ENCODE measurements at regions not wholly inside any gene's neighbourhood (a gene's known extent, or its start where the extent isn't known, plus 50 kb on each side); places are given as distances from the start of the nearest gene placed in this dataset.

DNA sequence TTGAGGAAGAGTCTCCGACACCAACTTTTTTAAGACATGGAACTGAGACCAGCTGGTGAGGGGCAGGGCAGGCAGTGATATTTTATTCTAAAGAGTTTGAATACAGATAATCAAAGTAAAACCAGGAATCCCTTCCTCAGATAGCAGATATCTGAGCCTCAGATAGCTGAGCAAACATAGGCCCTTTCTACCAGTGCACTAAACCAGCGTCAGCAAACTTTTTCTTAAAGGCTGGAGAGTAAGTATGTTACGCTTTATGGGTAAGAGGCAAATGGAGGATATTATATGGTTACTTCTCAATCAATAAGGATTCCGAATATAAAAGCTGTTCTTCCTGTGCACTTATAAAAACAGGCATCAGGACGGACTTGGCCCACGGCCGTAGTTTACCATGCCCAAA lies 73.9 kb downstream of the WNT5A start:
- DNase-seq (ENCODE audit: low spot score) = no peak

DNA sequence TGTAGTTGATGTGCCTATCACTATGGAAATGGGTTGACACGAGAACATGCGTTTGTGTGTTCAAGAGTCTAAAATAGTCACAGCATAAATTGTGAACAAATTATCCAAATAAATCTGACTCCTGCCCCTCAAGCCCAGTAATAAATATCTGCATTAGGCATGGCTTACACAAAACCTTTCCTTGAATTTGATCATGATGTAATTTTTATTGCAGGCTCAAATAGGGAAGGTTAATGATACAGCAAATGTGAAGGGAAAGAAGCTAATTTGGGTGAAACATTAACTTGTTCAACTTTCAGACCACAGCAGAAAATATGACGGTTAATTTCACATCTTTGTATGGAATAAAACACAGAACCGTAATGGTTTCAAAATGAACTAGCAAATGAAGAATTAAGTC lies 74.6 kb downstream of the WNT5A start:
- DNase-seq (ENCODE audit: low spot score) = no peak

DNA sequence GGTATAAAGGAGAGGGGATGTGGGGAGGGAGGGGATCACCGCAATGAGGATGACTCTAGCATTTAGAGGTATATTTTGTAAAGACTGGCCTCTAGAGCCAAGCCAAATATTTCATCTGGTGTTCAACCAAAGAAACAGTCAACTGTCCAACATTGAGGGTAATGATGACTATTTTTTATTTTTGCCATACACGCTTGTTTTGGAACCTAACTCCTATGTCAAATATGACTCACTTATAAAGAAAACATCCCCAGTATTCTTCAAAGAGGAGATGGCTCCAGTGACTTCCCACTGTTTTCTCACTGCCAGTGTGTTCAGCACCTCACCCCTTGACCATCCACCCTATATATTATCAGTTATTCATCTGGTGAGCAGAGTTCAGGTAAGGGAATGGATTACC lies 77.3 kb downstream of the WNT5A start:
- no peak for DNase-seq (ENCODE audit: low spot score)

DNA sequence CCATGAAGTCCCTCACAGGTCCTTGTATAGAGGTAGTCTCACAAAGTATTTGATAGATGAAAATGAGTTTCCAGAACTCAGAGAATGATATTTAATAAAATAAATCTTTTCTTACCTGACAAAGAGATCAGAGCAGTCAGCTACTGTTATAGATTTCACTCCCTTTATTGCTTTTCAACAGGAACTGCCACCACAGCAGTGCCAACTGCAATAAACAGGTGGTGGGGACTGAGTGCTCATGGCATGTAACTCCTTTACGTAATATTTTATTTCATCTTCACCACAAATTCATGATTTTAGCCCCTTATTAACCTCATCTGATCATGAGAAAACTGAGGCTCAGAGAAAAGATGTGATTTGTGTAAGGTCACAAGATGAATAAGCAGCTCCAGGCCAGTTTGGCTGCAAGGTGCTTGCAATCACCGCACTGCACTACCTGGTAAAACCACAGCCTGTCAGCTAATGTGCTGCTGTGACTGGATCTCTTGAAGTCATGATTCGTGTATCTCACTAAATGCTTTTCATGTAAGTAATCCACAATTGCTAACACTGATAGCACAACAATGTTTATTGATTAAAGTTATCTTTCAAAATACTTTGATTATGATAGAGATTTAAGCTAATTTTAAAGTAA lies 78.8 kb downstream of the WNT5A start:
- DNase-seq (ENCODE audit: low spot score) = no peak

DNA sequence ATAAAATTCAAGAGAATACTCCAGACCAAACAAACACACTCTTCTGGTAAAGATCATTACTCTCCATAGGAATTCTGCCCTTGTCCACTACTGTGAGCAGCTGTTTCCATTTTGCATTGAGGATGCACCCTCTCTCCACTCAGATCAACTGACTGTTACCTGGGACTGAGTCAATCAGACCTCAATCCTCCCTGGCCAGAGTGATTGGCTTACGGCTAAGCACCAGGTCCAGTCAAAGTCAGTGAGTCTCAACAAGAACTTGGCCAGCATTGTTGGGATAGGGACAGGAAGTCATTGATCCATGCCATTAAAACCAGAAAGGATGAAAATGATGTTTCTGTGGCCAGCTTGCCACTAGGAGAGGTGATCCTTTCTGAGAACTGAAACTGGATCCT lies 79.7 kb downstream of the WNT5A start:
- DNase-seq (ENCODE audit: low spot score) = no peak

DNA sequence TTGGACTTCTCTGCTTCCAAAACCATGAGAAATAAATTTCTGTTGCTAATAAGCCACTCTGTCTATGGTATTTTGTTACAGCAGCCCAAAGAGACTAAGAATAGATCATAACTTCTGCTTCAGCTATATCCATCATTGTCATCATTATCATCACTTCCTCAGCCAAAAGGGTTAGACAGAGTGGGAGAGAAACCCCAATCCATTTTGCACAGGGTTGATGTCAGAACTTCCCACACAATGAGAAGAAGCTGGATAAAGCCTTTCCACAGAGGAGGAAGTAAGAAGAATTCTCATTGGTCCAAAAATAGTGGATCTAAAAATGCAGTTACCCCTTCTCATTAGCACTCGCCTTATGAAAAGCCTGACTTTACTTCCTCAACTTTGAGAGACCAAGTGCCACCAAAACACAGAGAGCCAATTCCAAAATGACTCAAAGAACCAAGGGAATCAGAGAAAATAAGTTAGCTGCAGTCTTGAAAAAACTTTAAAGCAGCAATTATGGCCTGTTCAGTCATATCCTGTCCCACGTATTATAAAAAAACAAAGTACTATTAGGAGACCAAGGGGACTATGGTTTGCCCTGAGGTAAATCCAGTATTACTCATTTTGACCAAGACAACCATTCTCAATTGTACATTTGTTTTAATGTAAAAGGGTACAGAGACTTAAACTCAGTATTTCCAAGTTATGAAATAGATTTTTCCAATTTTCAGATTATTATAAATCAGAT lies 80.2 kb downstream of the WNT5A start:
- DNase-seq (ENCODE audit: low spot score) = no peak

DNA sequence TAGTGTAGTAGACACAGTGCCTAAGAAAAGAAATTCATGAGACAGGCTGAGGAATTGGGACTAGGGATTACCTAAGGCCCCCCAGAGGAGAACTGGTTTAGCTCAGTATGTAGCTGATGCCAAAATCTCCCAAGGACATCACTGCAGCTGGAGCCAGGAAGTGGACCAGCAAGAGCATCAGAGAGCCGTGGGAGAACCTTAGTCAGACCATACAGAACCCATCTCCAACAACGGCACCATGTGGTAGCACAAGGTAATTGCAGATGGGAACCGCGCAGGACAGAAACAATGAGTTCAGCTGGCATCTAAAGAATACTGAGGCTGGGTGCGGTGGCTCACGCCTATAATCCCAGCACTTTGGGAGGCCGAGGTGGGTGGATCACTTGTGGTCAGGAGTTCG lies 81.7 kb downstream of the WNT5A start:
- no peak for DNase-seq (ENCODE audit: low spot score)

DNA sequence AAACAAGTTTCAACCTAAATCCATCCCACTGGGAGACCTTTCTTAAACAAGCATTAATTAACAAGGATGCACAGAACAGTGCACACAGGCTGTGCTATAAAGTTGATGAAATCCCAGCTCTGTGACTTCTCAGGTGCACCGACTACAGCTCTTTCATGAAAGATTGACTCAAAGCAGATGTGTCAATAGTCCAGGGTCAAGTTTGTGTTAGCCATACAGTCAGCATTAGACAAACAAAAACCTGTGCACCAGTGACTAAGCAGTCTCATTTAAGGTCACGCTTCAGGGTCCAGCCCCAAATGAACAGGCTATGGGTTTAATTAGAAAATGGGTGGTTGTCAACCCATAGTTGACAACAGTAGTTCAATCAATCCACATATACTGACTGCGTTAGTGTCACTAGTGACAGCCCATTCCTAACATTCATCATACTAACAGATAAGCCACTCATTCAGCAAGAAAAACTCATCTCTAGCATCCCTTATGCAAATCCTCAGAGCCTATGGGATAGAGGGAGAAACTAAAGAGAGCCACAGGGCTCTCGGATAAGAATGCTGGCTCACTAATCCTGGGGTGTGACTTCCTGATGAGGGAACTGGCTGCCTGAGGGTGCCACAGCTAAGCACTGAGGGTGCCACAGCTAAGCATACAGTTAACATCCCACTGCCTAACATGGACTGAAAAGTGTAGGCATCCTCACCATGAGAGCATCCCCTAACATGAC lies 84.1 kb downstream of the WNT5A start:
- DNase-seq (ENCODE audit: low spot score) = no peak

DNA sequence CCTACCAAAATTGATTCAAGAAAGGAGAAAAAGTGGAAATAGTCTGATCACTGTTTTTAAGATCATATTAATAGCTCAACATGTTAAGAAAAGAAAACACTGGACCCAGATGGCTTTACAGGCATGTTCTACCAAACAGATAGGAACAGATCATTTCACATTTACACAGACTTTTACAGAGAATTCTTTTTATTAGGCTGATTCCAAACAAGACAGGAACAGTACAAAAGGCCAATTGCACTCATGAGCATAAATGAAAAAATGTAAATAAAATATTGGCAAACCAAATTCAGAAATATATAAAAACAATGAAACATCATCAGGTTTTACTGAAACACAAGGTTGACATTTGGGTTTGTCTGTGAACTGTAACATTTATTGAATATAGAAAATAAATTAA lies 106.5 kb downstream of the WNT5A start:
- no peak for DNase-seq (ENCODE audit: low spot score)

DNA sequence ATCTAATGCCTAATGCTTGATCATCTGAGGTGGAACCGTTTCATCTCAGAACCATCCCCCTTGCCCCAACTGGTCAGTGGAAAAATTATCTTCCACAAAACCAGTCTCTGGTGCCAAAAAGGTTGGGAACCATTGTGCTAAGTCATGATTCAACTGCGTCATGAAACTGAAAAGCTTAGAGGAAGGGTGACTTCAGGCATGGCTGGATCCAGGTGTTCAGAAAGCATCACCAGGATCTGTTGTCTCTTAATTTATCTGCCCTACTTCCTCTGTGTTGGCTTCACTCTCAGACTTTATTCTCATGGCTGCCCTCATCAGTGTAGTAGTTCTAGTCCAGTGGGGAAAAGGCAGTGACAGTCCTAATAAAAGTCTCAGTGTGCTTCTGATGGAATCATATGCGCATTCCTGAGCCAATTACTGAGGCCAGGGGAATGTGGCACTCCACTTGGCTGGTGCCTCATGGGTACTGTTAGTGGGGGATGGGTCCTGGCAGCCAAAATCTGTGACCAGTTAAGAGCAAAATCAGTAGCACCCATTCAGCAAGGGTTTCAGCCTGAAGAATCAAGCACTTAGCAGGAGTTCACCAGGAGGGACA lies 110.3 kb downstream of the WNT5A start:
- no peak for DNase-seq (ENCODE audit: low spot score)

- DNase-seq (ENCODE audit: low spot score) = no peak
Measured at GRCh38 chr3:55373423-55373822, 113.7 kb downstream of the WNT5A start.

DNA sequence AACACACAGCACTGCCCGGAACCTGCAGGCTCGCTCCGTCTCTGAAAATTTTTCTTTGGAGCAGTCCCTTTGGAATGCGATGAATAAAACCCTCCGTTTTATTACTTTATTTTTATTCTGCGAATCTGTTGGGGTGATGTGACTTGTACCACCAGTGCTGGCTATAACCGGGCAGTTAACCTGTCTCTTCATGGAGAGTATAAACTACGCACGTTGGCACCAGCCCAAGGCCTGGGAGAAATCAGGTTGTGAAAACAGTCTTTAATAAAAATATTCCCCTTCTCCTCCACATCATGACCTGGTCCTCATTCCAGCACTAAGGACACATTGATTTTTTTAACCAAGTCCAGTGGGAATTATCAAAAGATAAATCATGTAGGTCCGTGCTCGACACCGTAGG lies 116.8 kb downstream of the WNT5A start:
- DNase-seq (ENCODE audit: low spot score) = no peak

DNA sequence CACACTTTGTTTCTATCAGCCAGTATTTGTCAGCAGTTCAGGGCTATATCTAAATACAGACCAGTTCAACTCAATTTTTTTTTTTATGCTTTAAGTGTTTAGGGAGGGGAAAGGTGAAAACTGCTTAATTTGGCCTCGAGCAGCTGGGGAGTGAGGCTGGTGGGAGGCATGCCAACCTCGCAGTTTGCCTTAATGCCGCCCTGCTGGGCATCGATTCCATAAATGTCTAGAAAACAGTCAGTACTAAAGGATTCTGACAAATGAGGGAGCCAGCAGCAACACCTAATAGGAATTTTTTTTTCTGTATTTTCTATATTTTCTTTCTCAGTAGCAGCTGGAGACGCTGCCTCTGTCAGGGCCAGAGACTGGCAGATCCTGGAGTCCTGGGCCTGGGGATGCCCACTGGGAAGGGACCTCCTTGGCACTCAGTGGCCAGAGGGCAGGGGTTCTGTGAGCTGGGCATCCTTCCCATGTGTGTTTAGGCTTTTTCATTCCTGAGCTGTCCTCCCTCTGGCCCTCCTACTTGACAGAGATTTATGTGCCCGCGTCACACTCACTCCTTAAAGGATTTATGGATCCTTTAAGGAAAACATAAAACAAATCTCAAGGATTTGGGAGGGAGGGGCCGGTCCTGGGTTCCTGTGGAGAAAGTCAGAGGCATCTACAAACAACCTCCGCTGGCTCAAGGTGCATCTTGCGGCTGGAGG lies 117.8 kb downstream of the WNT5A start:
- no peak for DNase-seq (ENCODE audit: low spot score)

DNA sequence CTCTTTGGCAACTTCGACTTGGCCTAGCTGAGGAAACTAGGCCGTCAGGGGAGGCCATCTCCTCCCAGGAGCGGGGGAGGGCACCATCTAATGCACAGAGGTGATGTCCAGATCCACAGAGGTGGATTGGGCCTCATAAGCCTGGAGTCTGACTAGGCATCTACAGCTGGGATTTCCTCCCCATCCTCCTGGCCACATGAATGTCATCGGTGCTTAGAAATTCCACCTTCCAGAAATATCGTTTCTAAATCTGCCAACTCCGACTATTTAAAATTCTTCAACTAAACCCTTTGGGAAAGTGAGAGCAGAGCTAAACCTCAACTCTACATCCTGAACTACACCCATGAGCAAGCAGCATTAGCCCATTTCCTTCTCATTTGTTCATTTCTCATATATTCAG lies 118.7 kb downstream of the WNT5A start:
- DNase-seq (ENCODE audit: low spot score) = no peak

GRCh38 chr3:55367384-55367783 lies 119.7 kb downstream of the WNT5A start:
- no peak for DNase-seq (ENCODE audit: low spot score)

GRCh38 chr3:55364421-55364820 lies 122.7 kb downstream of the WNT5A start:
- peak; percentile 75 for DNase-seq (ENCODE audit: low spot score)

DNA sequence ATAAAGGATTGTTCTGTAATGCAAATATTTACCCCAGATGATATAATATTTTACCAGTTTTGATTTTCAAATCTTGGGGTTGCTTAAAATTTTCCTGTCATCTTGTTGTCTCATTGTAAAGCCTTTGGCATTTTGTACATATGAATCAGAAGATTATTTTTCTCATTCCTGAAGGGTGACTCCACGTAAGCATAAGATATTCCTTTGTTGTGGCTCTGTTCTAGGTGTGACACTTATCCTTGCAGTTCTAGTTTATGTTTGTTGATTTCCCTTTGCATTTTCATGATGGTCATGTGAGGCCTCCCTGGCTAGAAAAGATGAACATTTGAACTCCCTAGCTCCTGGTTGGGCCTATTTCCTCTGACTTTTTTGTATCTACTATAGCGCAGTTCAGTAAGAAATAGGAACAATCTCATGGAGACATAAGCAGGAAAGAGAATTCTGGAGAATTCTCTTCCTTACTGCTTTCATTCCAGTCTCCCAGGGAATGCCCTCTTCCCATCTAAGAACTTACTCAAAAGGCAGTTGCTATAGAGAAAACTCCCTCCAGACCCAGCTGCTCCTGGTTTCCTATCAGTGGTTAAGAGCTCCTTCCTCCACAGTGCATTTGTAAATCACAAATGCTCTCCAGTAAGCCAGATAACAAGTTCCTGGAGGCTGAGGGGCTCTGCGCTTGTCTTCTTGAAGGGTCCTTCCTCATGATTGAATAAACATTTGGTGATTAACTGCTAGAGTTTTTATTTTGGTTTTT lies 124.7 kb downstream of the WNT5A start:
- no peak for DNase-seq (ENCODE audit: low spot score)

DNA sequence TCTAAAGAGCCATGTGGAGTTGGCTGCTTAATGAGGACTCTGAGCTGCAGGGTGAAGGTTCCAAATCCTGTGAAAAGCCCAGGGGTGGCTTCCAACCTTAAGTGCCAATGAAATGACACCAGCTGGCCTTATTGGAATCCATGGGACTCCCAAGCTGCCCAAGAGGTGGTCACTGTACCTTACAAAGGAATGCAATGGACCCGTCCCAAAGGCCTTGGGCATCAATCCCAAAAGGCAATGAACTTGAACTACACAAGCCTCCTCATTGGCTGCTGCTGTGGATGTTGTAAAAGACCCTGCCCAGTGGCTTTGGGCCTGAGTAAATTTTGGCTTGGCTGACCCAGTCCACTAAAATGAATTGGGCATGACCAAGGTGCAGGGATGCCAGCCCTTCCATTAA lies 129.3 kb downstream of the WNT5A start:
- DNase-seq (ENCODE audit: low spot score) = no peak

GRCh38 chr3:55352668-55353067 lies 134.4 kb downstream of the WNT5A start:
- no peak for DNase-seq (ENCODE audit: low spot score)

- DNase-seq (ENCODE audit: low spot score) = no peak
Measured at GRCh38 chr3:55349851-55350250, 137.3 kb downstream of the WNT5A start.

DNA sequence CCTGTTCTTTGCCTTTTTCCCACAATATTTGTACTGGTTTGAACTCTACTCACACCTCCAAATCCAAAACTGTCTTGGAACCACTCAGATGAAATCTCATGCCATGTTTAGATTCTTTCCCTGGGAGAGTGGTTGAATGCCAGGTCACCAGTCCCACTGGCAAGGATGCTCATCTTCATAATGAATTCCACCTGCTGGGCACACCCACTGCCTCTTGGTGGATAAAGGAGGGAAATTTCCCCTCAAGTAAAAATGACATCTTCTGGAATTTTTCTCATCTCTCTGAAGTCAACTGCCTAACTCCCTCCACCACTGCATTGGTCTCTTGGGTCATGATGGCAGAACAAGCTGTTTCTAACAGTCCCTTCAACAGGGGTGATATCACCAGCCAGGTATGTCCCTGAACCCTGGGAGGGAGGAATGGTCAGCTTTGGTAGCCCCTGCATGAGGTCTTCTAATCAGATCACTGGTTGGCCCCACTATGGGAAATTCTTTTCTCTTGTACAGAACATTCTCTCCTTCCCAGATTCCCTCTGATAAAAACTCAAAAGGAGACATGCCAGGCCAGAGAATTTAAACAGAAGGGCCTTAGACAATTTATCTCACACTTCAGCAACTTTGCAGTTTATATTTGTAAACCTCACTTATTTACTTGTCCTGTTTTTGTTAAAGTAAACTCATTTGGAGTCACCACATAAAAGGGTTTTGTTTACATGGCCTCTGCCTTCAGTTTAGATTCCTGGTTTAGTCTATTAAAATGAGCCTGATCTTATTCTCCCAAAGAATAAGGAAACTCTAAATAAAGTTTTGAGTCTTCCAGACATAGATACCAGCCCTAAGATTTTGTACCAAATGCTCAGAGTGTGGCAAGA lies 143.4 kb downstream of the WNT5A start:
- no peak for DNase-seq (ENCODE audit: low spot score)

Measured in GM03348 (cell line).